WTC11 (cell line): ENCODE measurements at regions not wholly inside any gene's neighbourhood (a gene's known extent, or its start where the extent isn't known, plus 50 kb on each side); places are given as distances from the start of the nearest gene placed in this dataset.

ENCODE experiments used
- ATAC-seq: fragments of 200-7000 bp; cut with Tn5 transposase; 2 replicates; pipeline ENCODE4 v1.10.0; 2021; ENCODE audit warnings: mild to moderate bottlenecking, moderate library complexity
- CTCF ChIA-PET: fragments of 300-600 bp; sonication (Branson Sonifier 250); formaldehyde crosslinking; loops from one replicate; lab custom pipeline; 2021; ENCODE audit warnings: antibody characterized with exemption; lab: Charles Lee
- POLR2A ChIA-PET: fragments of 350-600 bp; sonication (Branson Sonifier 250); formaldehyde crosslinking; loops from one replicate; lab custom pipeline; 2021; ENCODE audit warnings: antibody characterized with exemption; lab: Charles Lee
- DNase-seq: peaks from one replicate; pipeline ENCODE4 v3.0.0; 2021; ENCODE audit warnings: low spot score
- H3K27ac Mint-ChIP-seq: 2 replicates; pipeline ENCODE4 v1.8.0; 2021; ENCODE audit warnings: mixed read lengths
- H3K27me3 Mint-ChIP-seq: 2 replicates; pipeline ENCODE4 v1.8.0; 2021; ENCODE audit warnings: low read depth, mild to moderate bottlenecking, moderate library complexity, mixed read lengths
- H3K36me3 Mint-ChIP-seq: 2 replicates; pipeline ENCODE4 v1.8.0; 2021; ENCODE audit warnings: mixed read lengths
- H3K4me1 Mint-ChIP-seq: 2 replicates; pipeline ENCODE4 v1.8.0; 2022; ENCODE audit warnings: mixed read lengths
- H3K4me3 Mint-ChIP-seq: 2 replicates; pipeline ENCODE4 v1.8.0; 2021; ENCODE audit warnings: mild to moderate bottlenecking, moderate library complexity, mixed read lengths
- H3K9me3 Mint-ChIP-seq: 2 replicates; pipeline ENCODE4 v1.8.0; 2021; ENCODE audit warnings: mixed read lengths
- AFF4 ChIP-seq: sonication (generic); formaldehyde crosslinking; IDR thresholded peaks from 2 replicates; pipeline ENCODE4 v1.8.1; 2023; ENCODE audit warnings: mild to moderate bottlenecking, missing genetic modification reagents, borderline replicate concordance
- ATF1 ChIP-seq: sonication (generic); formaldehyde crosslinking; IDR thresholded peaks from 2 replicates; pipeline ENCODE4 v1.8.1; 2023; ENCODE audit warnings: mild to moderate bottlenecking, moderate library complexity, missing genetic modification reagents
- ATF2 ChIP-seq: sonication (generic); formaldehyde crosslinking; IDR thresholded peaks from 2 replicates; pipeline ENCODE4 v1.8.1; 2022; ENCODE audit warnings: low read depth, missing genetic modification reagents, borderline replicate concordance
- ATF3 ChIP-seq: sonication (generic); formaldehyde crosslinking; conservative IDR thresholded peaks from 2 replicates; pipeline ENCODE4 v1.8.1; 2022; ENCODE audit warnings: mild to moderate bottlenecking, missing genetic modification reagents
- ERG ChIP-seq: fragments of 250-450 bp; sonication (Bioruptor Pico); IDR thresholded peaks from 2 replicates; pipeline ENCODE4 v1.8.0; 2021; ENCODE audit warnings: mild to moderate bottlenecking
- ETV6 ChIP-seq: sonication (generic); formaldehyde crosslinking; IDR thresholded peaks from 2 replicates; pipeline ENCODE4 v1.8.1; 2022; ENCODE audit warnings: mild to moderate bottlenecking, missing genetic modification reagents
- FOXK1 ChIP-seq: sonication (generic); formaldehyde crosslinking; IDR thresholded peaks from 2 replicates; pipeline ENCODE4 v1.8.0; 2022; ENCODE audit warnings: mild to moderate bottlenecking, moderate library complexity, missing genetic modification reagents
- GABPB1 ChIP-seq: sonication (generic); formaldehyde crosslinking; IDR thresholded peaks from 2 replicates; pipeline ENCODE4 v1.8.1; 2023; ENCODE audit warnings: mild to moderate bottlenecking, missing genetic modification reagents
- GTF2I ChIP-seq: fragments of 250-450 bp; sonication (Bioruptor Pico); conservative IDR thresholded peaks from 2 replicates; pipeline ENCODE4 v1.4.0; 2021; ENCODE audit warnings: mild to moderate bottlenecking
- HMGXB4 ChIP-seq: sonication (generic); formaldehyde crosslinking; IDR thresholded peaks from 2 replicates; pipeline ENCODE4 v1.8.1; 2023; ENCODE audit warnings: mild to moderate bottlenecking, moderate library complexity, missing genetic modification reagents
- KAT7 ChIP-seq: sonication (generic); formaldehyde crosslinking; IDR thresholded peaks from 2 replicates; pipeline ENCODE4 v1.8.1; 2023; ENCODE audit warnings: missing genetic modification reagents, mild to moderate bottlenecking, borderline replicate concordance
- MXD4 ChIP-seq: fragments of 250-450 bp; sonication (Bioruptor Pico); IDR thresholded peaks from 2 replicates; pipeline ENCODE4 v1.8.0; 2021; ENCODE audit warnings: mild to moderate bottlenecking, moderate library complexity, borderline replicate concordance
- NFATC4 ChIP-seq: fragments of 250-450 bp; sonication (Bioruptor Pico); IDR thresholded peaks from 2 replicates; pipeline ENCODE4 v1.9.0; 2021; ENCODE audit warnings: mild to moderate bottlenecking
- OVOL2 ChIP-seq: fragments of 250-450 bp; sonication (Bioruptor Pico); IDR thresholded peaks from 2 replicates; pipeline ENCODE4 v1.9.0; 2021; ENCODE audit warnings: mild to moderate bottlenecking, borderline replicate concordance
- PREB ChIP-seq: sonication (generic); formaldehyde crosslinking; IDR thresholded peaks from 2 replicates; pipeline ENCODE4 v1.8.1; 2022; ENCODE audit warnings: mild to moderate bottlenecking, missing genetic modification reagents, moderate library complexity, borderline replicate concordance
- PRRX2 ChIP-seq: fragments of 250-450 bp; sonication (Bioruptor Pico); IDR thresholded peaks from 2 replicates; pipeline ENCODE4 v1.8.0; 2021; ENCODE audit warnings: mild to moderate bottlenecking
- TP53 ChIP-seq: sonication (generic); formaldehyde crosslinking; IDR thresholded peaks from 2 replicates; pipeline ENCODE4 v1.8.1; 2023; ENCODE audit warnings: mild to moderate bottlenecking, missing genetic modification reagents
- ZMAT4 ChIP-seq: fragments of 250-450 bp; sonication (Bioruptor Pico); IDR thresholded peaks from 2 replicates; pipeline ENCODE4 v1.9.0; 2021; ENCODE audit warnings: mild to moderate bottlenecking
- ZNF232 ChIP-seq: sonication (generic); formaldehyde crosslinking; IDR thresholded peaks from 2 replicates; pipeline ENCODE4 v1.8.0; 2022; ENCODE audit warnings: mild to moderate bottlenecking, missing genetic modification reagents
- ZNF396 ChIP-seq: fragments of 250-450 bp; sonication (Bioruptor Pico); IDR thresholded peaks from 2 replicates; pipeline ENCODE4 v1.8.0; 2021; ENCODE audit warnings: mild to moderate bottlenecking, moderate library complexity, borderline replicate concordance
- ZNF416 ChIP-seq: fragments of 250-450 bp; sonication (Bioruptor Pico); IDR thresholded peaks from 2 replicates; pipeline ENCODE4 v1.9.0; 2021; ENCODE audit warnings: mild to moderate bottlenecking, inconsistent platforms
- ZNF532 ChIP-seq: fragments of 250-450 bp; sonication (Bioruptor Pico); IDR thresholded peaks from 2 replicates; pipeline ENCODE4 v1.9.0; 2021; ENCODE audit warnings: mild to moderate bottlenecking, borderline replicate concordance
- ZNF671 ChIP-seq: fragments of 250-450 bp; sonication (Bioruptor Pico); IDR thresholded peaks from 2 replicates; pipeline ENCODE4 v1.8.0; 2021; ENCODE audit warnings: mild to moderate bottlenecking

GRCh38 chrX:96170626-96171025 lies 514.0 kb upstream of the DIAPH2 start (continued):
- TF ChIP-seq ATF2 (CRISPR knock-in tag) (no peak), GABPB1 (CRISPR knock-in tag) (no peak), TP53 (CRISPR knock-in tag) (no peak), OVOL2 (CRISPR knock-in tag) (no peak), FOXK1 (no peak), ERG (CRISPR knock-in tag) (no peak), PREB (no peak), ZNF671 (CRISPR knock-in tag) (no peak), NFATC4 (CRISPR knock-in tag) (no peak), ZNF232 (CRISPR knock-in tag) (no peak), KAT7 (CRISPR knock-in tag) (no peak)
- TF ChIP-seq, all 79 proteins: peak for 0

- Mint-ChIP-seq H3K27me3 (no peaks in the 10 kb centered on the region; the same call in 1 of the 2 replicates), H3K9me3 (no peaks in the 10 kb centered on the region), H3K4me1 (peaks cover 20% of the 10 kb centered on the region), H3K4me3 (no peak overlapping the region), H3K36me3 (no peaks in the 10 kb centered on the region), H3K27ac (no peak overlapping the region)
- no peak for DNase-seq
- POLR2A ChIA-PET, result no interaction called here
- no peak for ATAC-seq
- CTCF ChIA-PET, result no interaction called here
- TF ChIP-seq ZNF671 (CRISPR knock-in tag) (no peak), ATF1 (CRISPR knock-in tag) (no peak), FOXK1 (no peak), ZMAT4 (CRISPR knock-in tag) (no peak), ZNF532 (CRISPR knock-in tag) (no peak), MXD4 (CRISPR knock-in tag) (no peak), ZNF416 (no peak), ATF3 (CRISPR knock-in tag) (no peak), NFATC4 (CRISPR knock-in tag) (no peak), PRRX2 (CRISPR knock-in tag) (no peak), GTF2I (CRISPR knock-in tag) (no peak), ZNF396 (CRISPR knock-in tag) (no peak), ETV6 (no peak), HMGXB4 (CRISPR knock-in tag) (no peak), KAT7 (CRISPR knock-in tag) (no peak), AFF4 (CRISPR knock-in tag) (no peak)
Measured at GRCh38 chrX:96176921-96177320, 507.7 kb upstream of the DIAPH2 start.
